HG03196 (cell line): ENCODE measurements at regions not wholly inside any gene's neighbourhood (a gene's known extent, or its start where the extent isn't known, plus 50 kb on each side); places are given as distances from the start of the nearest gene placed in this dataset.

ENCODE experiments used
- ATAC-seq: cut with Tn5 transposase; IDR thresholded peaks from one replicate; pipeline ENCODE4 v1.9.1; 2021; ENCODE audit not compliant: unreplicated experiment

GRCh38 chr15:53307952-53308624 lies 451.4 kb downstream of the WDR72 start:
- no peak for ATAC-seq

DNA sequence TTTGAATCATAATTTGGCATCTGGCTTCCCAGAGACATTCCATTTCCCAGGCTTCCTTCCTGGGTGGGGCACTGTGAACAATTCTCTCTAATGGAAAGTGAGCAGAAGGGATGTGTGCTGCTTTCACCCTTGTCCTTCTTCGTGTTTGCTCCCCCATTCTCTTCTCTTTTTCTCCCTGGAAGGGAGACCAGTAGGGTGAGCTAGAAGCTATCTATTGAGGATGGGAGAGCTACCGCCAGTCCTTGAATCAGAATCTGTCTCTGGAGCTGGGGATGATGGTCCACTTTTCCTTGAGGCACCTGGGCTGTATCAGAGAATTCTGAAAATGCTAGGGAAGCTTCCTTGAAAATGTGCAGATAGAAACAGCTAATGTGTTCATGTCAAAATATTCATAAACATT lies 453.9 kb downstream of the WDR72 start:
- ATAC-seq, result no peak

DNA sequence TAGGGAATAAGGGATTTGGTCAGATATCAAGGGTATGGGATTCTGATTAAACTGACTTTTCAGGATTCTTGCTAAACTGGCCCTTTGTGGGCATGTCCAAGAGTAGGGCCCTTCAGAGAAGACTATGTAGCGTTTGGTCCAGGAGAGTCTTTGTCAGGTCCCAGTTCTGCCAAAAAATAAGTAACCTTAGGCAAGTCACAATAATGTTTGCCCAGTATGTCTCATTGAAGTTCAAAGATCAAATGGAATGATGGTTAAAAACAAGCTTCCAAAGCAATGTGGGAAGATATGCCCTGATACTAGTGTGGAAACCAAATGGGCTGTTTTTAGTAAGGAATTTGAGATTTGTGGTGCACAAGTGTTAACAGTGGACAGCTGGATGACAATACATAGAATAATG lies 454.4 kb downstream of the WDR72 start:
- no peak for ATAC-seq

DNA sequence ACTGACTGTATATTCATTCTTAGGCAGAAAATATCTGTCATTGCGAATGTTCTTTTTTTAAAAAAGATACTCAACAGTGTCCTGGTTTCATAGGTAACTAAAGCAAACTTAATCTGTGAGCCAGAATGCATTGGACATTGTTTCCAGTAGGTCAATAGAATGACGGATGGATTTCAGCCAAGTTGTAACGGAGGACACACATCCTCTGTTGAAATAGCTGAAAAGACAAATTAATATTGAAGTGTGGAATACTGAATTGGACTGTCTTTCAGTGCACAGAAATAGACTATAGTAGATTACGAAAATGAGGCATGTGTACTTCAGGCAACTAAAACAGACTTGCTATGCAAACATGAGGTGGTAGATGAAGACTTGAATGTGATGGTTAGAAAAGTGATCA lies 461.6 kb downstream of the WDR72 start:
- no peak for ATAC-seq

- ATAC-seq, result no peak
Measured at GRCh38 chr15:53296603-53297002, 462.9 kb downstream of the WDR72 start.

DNA sequence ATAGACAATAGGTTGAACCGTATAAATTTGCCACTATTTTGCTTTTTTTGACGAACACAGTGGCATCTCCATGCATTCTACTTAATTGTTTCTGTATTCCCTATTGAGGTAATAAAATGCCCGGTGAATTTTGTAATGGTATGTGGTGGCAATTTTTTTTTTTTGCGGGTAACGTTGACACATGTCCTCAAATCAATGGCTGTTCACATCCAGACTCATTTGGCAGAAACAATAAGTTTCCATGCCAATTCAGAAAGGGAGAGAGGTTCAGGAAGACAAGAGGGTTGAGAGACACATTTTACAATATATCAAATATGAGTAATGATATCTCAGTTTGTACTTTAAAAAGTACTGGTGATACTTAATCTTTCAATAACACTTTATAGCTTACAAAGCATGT lies 463.9 kb downstream of the WDR72 start:
- no peak for ATAC-seq

DNA sequence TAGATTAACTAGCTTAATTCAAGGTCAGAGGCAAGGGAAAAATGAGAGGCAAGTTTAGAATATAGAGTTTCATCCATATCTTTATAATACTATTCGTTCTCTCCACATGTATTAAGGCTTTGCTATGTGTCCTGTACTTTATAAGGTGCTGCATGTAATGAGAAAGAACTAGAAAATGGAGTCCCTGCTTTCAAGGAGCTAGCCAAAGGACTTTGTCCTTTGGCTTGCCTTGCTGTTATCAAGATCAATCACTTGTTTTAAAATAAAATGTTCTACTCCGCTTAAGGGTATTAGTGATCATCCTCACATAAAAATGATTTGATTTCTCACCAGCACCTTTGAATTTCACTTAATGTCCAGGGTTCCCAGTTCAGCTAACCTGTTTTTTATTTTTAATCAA lies 470.9 kb downstream of the WDR72 start:
- no peak for ATAC-seq

- no peak for ATAC-seq
Measured at GRCh38 chr15:53274630-53275029, 484.5 kb upstream of the ONECUT1 start.

- no peak for ATAC-seq
Measured at GRCh38 chr15:53272116-53272515, 482.0 kb upstream of the ONECUT1 start.

- ATAC-seq, result no peak
Measured at GRCh38 chr15:53266176-53266575, 476.0 kb upstream of the ONECUT1 start.

DNA sequence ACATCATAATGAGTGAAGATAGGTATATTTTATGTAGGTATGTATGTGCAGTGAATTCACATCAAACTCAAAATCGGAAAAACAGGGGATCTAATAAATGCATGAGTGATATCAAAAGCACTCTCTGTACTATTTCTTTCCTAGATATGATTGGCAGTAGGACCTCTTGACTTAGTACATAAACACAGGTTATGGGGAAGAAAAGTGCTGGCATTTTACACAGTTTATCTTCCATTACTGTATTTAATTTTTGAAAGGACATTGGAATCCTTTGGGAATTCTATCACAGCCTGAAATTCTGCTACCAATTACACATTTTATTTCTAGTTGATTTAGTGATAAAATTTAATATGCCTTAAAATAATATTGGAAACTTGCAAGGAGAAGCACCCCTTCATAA lies 470.5 kb upstream of the ONECUT1 start:
- ATAC-seq, result no peak

DNA sequence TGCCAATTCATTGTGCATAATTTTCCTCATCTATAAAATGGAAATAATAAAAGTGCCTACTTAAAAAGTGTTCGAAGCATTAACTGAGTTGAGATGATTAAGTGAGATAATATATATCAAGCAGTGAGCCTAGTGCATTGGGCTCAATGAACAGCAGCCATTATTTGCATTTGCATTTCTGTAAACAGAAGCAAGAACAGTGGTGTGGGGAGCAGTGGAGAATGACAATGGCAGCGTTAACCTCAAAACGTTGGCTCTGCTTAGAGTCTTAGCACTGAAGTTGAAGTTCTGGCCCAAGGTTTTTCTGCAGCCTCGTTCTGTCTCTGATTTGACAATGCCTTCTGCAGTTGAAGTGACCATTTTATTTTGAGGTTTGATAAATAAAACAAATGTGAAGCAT lies 466.3 kb upstream of the ONECUT1 start:
- no peak for ATAC-seq

GRCh38 chr15:53256043-53256442 lies 465.9 kb upstream of the ONECUT1 start:
- ATAC-seq, result no peak

- no peak for ATAC-seq
Measured at GRCh38 chr15:53251996-53252395, 461.9 kb upstream of the ONECUT1 start.

DNA sequence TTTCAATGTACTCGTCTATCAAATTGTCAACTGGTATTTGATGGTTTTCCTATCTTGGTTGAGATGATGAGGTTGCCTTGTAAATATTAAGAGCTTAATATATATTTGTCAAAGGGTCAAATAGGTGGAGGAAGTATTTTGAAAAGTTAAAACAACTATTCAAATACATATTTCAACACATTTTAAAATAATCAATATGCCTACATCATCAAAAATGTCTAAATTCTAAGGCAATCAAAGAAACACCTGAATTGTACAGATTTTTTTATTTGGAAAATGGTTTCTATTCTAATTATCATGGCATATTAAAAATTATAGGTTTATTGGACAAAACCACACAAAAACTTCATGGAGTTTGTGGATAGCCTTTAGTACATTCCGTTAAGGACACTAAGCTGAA lies 461.4 kb upstream of the ONECUT1 start:
- no peak for ATAC-seq

- ATAC-seq, result no peak
Measured at GRCh38 chr15:53247041-53247708, 457.0 kb upstream of the ONECUT1 start.

DNA sequence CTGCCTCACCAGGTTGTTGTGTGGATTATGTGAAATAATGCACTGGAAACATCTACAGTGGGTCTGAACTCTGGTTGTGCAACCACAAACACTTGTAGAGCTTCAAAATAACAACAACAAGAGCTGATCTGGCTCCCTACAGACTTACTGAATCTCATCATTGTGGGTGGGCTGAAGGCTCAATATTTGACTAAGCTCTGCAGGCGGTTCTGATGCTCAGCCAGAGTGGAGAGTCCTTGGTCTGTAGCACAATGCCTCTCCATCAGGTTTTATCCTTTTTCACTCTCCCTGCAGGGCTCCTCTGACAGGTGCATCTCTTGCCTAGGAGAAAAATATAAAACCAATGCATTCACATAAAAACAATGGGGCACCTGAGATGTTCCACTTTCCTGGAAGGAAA lies 456.3 kb upstream of the ONECUT1 start:
- no peak for ATAC-seq

DNA sequence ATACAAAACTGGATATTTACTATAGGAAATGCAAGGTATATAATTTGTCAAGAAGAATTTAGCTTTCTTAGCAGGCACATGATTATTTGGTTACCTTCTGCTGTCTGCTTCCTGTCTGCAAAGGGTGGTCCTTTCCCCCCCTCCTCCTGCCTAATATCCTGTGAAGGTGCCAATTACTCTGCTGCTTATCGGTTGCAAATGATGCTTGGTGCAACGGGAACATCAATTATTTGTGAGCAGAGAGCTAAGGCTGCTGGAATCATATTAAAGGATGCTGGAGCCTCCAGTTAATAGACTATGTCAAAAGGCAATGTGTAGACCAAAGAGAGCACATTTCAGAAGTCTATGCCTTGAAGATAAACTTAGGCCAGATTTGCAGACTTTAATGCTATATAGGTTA lies 443.7 kb upstream of the ONECUT1 start:
- no peak for ATAC-seq

- no peak for ATAC-seq
Measured at GRCh38 chr15:53230473-53230872, 440.3 kb upstream of the ONECUT1 start.

GRCh38 chr15:53226559-53226958 lies 436.4 kb upstream of the ONECUT1 start:
- ATAC-seq, result no peak

DNA sequence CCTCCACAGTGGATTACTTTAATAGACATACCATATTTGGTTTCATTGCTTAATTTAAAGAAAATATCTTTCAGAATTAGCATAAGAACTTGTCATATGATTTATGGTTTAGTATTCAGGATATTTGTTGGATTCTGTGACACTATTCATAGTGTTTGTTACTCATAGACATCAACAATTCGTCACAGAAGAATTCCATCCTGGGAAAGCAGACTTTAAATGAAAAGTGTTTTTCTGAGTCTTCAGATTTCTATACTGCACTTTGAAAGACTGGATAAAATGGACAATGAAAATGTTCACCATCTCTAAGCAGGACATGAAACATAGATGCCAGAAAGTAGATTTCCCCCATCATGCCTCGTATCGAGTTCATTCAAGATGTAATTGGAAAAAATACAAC lies 435.6 kb upstream of the ONECUT1 start:
- no peak for ATAC-seq

GRCh38 chr15:53224371-53224770 lies 434.2 kb upstream of the ONECUT1 start:
- ATAC-seq, result no peak

GRCh38 chr15:53223815-53224214 lies 433.7 kb upstream of the ONECUT1 start:
- no peak for ATAC-seq
